ENCODE measurements at regions not wholly inside any gene's neighbourhood (a gene's known extent, or its start where the extent isn't known, plus 50 kb on each side); places are given as distances from the start of the nearest gene placed in this dataset.

- TF ChIP-seq EP300 (IDR thresholded peaks at IDR 0.05) (no peak), POLR2A (IDR thresholded peaks at IDR 0.05) (no peak)
Observed at GRCh38 chr4:19256823-19257222, 994.9 kb upstream of the SLIT2 start.
